ENCODE measurements at regions not wholly inside any gene's neighbourhood (a gene's known extent, or its start where the extent isn't known, plus 50 kb on each side); places are given as distances from the start of the nearest gene placed in this dataset.

GRCh38 chr10:78348411-78349164, 314.9 kb downstream of the RPS24 start:
- no peak for DNase-seq

- no peak for DNase-seq
Measured at GRCh38 chr10:78349165-78349516, 315.5 kb downstream of the RPS24 start.

- DNase-seq, result no peak
Measured at GRCh38 chr10:78349911-78350663, 316.4 kb downstream of the RPS24 start.

GRCh38 chr10:78351283-78351682, 317.6 kb downstream of the RPS24 start:
- no peak for DNase-seq

GRCh38 chr10:78351809-78352208, 318.1 kb downstream of the RPS24 start:
- no peak for DNase-seq

- no peak for DNase-seq
Measured at GRCh38 chr10:78353636-78354035, 320.0 kb downstream of the RPS24 start.

- peak; percentile 25 for DNase-seq
Measured at GRCh38 chr10:78354101-78354500, 320.4 kb downstream of the RPS24 start.

- DNase-seq, result no peak
Measured at GRCh38 chr10:78356291-78356900, 322.7 kb downstream of the RPS24 start.

GRCh38 chr10:78357141-78358063, 323.7 kb downstream of the RPS24 start:
- peak; percentile 90 for DNase-seq

- no peak for DNase-seq
Measured at GRCh38 chr10:78358351-78358750, 324.7 kb downstream of the RPS24 start.

GRCh38 chr10:78358982-78359381, 325.3 kb downstream of the RPS24 start:
- no peak for DNase-seq

- DNase-seq, result peak; percentile 65
Measured at GRCh38 chr10:78359640-78360091, 326.0 kb downstream of the RPS24 start.

GRCh38 chr10:78360284-78360683, 326.6 kb downstream of the RPS24 start:
- no peak for DNase-seq

GRCh38 chr10:78361031-78361430, 327.4 kb downstream of the RPS24 start:
- no peak for DNase-seq

- peak; percentile 86 for DNase-seq
Measured at GRCh38 chr10:78362406-78363022, 328.9 kb downstream of the RPS24 start.

- no peak for DNase-seq
Measured at GRCh38 chr10:78363190-78363589, 329.5 kb downstream of the RPS24 start.

- peak; percentile 22 for DNase-seq
Measured at GRCh38 chr10:78365694-78366093, 332.0 kb downstream of the RPS24 start.

- DNase-seq, result no peak
Measured at GRCh38 chr10:78366663-78367411, 333.2 kb downstream of the RPS24 start.

- no peak for DNase-seq
Measured at GRCh38 chr10:78367751-78368150, 334.1 kb downstream of the RPS24 start.

GRCh38 chr10:78371136-78371535, 337.5 kb downstream of the RPS24 start:
- DNase-seq, result peak; percentile 41

GRCh38 chr10:78372806-78373205, 339.1 kb downstream of the RPS24 start:
- DNase-seq, result no peak

Data from fibroblast of skin of right biceps (primary cell).